HG02981 (cell line): ENCODE measurements at regions not wholly inside any gene's neighbourhood (a gene's known extent, or its start where the extent isn't known, plus 50 kb on each side); places are given as distances from the start of the nearest gene placed in this dataset.

ENCODE experiments used
- ATAC-seq: cut with Tn5 transposase; IDR thresholded peaks from one replicate; pipeline ENCODE4 v1.9.1; 2021; ENCODE audit warnings: mild to moderate bottlenecking, moderate library complexity; ENCODE audit not compliant: unreplicated experiment

GRCh38 chr6:163970846-163971564 is 556.5 kb downstream of the QKI start:
- no peak for ATAC-seq

DNA sequence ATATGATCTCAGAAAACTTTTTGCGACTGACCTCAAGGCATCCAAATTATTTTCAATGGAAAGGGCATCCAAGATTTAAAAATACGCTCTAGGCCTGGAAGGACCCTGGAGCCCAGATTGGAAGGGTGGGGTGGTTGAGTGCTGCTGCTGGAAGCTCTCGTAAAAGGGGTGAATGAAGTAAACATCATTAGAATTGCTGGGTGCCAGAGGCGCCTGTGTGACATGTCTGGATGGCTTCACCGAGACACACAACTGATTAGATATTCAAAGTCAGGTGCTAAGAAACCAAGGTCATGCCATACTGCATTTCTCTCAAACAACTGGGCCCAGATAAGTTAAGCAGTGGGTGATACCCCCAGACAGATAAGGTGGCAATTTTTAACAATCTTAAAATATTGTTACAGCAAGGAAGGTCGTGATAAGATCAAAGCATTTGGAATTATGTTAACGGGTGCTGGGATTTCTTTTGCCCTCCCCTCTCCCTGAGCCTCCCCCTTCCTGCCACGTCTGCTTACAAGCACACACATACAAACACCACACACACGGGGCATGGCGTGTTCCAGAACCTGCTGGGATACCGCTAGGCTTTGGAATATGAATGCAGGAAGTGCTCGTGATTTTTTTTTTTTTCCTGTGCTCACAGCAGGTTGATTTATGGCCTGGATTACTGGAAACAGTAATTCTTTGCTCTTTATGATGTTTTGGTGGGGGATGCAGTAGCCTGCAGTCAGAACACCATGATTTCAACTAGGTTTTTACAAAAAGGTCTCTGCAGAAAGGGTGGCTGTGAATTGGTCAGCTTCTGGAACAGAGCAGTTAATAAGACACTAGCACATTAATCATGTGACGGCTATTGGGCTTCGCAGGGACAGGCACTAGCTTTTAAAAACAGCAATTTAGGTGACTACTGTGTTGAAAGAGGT is 551.2 kb downstream of the QKI start:
- ATAC-seq, result no peak

DNA sequence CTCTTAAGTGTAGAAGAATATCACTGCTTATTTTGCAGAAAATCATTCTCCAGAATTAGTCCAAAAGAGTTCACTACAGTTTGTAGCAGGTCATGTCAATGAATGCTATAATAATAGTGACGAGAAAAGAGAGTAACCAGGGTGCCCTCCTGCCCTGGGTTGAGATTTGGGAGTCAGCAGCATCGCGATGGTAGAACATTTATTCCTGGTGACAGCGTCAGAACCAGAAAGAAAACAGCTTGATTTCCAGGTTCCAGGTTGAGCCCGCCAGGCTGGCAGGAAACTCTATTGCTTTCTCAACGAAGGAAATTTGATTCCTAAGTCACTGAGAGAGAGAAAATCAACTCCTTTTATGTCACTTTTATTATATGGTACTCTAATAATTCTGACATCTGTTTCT is 550.3 kb downstream of the QKI start:
- no peak for ATAC-seq

DNA sequence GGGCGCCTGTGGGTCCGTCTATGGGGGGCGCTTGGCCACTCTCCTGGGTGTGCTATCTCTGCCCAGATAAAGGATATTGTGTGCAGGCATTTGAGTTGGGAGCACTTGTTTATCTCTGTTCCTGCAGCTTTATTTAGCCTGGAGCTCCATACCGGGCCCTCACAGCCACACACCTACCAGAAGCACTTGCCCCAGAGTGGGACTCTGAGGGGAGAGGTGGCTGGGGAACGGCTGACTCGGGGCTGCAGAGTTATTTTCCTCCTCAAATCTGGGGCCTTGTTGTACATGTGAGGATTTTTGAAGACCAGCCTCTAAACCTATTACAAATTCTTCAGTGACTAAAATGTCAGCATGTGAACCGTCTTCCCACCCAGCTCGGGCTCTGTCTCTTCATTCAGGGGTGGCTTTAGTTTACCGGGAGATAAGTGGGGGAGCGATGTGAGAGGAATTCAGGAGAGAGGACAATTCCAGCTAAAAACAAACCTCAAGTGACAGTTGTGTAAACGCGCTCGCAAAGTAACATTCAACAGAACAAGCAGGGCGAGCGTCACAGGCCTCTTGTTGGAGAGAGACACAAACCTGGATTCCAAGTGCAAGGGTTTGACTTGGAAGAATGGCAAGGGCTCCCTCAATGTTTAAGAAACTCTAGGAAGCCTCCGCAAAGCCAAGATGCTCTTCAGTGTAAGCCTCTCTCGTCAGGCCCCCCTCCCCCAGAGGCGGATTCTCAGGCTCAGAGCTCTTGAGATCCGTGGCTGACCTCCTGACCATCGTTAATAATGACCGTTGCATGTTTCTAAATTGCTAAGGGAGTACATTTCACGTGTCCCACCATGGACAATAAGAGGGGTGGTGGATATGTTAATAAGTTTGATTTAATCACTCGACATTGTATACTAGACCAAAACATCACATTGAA is 548.9 kb downstream of the QKI start:
- no peak for ATAC-seq

- ATAC-seq, result no peak
Observed at GRCh38 chr6:163962627-163963117, 548.2 kb downstream of the QKI start.

DNA sequence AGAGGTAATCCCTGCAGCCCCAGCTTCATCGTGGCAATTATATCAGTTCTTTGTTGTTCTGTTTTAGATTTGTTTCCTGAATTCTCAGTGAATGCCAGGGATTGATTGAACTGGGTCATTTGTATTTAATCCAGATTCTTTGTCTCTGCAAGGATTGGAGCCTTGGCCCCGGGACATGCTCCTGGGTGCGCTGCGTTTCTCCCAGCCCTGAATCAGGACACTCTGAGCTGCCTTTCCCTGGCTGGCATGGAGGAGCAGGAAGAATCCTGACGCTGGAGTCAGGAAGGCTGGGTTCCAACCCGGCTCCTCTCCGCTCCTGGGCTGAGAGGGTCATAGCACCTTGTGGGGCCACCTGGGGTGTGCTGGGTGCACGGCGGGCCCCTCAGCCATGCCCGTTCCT is 545.6 kb downstream of the QKI start:
- no peak for ATAC-seq

DNA sequence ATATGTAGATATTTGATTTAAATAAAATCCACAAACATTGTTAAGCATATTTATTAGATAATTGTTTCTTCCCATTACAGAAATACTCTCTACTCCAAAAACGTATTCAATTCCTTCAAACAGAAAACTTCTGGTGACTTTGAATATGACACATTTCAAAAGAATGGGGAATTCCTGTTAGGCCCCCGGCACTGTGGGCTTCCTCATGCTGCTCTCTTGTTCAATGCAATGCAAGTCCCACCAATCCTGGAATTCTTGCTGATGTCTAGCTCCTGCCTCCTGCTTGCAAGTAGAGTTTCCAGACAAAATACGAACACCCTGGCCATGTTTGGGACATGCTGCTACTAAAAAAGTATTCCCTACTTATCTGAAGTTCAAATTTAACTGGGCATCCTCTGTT is 544.1 kb downstream of the QKI start:
- no peak for ATAC-seq

DNA sequence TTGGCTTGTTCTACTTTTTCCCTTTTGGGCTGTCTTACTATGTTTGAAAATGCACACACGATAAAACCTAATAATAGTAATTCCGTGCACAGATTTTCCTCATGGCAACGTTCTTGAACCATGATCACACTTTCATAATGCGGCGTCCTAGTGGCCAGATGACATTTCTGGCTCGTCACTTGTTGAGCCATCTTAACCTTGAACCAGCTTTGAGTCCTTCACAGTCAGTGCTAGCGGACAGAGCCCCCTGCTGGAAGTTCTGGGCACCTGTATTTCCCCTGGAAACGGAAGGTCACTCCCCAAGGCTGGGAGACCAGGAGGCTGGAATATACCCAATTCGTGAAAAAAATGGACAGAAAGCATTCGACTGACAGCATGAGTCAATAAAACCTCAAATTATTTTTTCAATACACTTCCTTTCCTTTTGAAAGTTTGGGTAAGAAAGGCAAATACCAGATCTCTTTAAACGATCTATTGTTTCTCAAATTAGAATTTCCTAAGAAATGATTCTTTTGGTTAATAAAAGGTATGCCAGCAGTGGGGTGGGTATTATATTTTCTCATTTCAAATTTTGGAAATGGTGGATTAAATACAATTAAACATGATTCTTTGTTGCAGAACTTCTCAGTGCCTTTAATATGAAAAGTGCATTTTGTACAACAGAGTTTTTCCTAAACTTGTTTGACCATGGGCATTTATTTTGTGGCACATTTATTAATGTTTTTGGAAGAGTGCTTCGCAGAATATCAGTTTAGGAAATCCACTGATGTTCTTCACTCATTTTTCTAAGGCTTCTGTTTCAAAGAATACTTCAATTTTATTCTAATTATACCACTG is 542.3 kb downstream of the QKI start:
- peak; percentile 99 for ATAC-seq

GRCh38 chr6:163955756-163956155 is 541.2 kb downstream of the QKI start:
- ATAC-seq, result no peak

DNA sequence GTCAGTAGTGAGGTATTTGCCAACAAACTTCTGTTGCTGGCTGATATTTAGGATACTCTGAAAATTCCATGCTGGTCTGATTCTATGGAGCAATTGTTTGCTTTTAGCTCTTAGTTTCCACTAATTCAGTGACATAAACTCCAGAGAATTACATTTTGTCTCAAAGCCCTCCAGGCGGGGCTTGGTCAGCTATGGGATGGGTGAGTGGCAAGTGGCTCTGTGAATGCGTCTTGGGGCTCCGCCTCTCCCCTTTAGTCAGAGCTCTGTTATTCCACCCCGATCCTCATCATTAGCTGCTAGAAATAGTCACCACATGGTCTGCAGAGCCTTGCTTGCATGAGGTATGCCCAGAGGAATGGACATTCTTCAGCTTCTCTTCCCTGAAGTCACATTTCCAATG is 540.6 kb downstream of the QKI start:
- no peak for ATAC-seq

DNA sequence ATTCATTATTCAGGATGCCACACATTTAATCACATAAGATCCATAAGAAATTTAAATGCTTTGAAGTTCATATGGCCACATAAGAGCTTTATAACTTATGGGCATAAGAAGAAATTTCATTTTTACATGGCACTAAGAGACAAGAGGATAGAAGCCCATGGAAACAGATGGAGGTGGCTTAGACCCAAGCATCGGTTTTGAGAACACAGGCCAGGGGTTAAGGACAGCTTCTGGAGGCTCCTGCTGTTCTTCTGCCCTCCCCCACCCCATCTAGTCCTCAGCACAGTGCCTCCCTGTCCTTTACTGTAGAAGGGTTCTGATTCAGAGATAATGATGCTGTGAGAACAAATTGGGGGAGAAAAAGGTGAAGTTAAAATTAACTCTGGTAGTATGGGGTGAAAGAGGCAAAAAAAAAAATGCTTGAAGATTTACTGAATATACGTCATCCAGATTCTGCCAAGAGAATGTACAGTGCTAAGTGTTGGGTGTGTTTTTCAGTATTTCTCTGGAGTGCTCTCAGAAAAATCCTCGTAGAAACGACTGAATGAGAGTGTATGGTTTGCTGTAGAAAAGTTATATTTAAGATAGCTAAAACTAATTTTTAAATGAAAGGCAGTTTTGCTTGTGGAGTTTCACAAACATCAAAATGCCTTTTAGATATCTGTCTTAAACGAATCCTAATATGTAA is 539.7 kb downstream of the QKI start:
- ATAC-seq, result no peak

- no peak for ATAC-seq
Observed at GRCh38 chr6:163952005-163952404, 537.5 kb downstream of the QKI start.

GRCh38 chr6:163951326-163951725 is 536.8 kb downstream of the QKI start:
- ATAC-seq, result no peak

DNA sequence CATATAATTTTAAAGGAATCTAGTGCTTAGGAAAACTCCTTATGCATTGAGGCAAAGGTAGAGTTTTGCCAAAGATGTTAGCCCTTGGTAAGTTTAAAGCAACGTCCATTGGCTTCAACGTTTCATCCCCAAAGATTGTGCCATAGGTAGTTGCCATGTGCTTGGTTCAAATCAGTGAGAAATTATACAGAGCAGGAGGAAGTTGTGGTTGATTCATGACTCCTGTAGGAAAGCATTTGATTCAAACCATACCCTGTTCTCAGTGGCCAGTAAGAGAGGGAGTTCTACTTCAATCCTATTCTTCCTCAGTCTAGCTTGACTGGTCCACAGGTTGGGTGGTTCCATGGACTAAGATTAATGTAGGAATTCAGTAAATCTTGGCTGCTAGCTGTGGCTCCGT is 535.6 kb downstream of the QKI start:
- ATAC-seq, result no peak

- ATAC-seq, result no peak
Observed at GRCh38 chr6:163949431-163949830, 534.9 kb downstream of the QKI start.

GRCh38 chr6:163948250-163948649 is 533.7 kb downstream of the QKI start:
- no peak for ATAC-seq

DNA sequence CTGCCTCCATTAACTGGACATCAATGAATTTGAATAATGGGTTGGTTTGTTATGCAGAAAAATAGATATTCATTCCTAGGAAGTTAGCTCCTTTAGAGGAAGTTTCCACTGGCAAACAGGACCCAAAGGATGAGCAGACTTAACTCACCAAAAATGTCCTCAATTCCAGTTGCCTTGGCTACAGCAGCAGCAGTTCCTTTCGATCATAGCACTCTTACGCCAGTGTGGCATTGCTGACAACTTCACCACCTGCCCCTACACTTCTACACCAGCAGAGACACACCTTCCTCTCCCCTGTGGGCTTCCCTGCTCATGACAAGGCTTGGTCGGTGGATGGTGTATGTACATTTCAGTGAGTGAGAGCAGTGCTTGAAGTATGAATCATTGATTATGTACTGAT is 532.8 kb downstream of the QKI start:
- ATAC-seq, result no peak

- ATAC-seq, result no peak
Observed at GRCh38 chr6:163946437-163946836, 531.9 kb downstream of the QKI start.

- no peak for ATAC-seq
Observed at GRCh38 chr6:163945808-163946207, 531.3 kb downstream of the QKI start.

DNA sequence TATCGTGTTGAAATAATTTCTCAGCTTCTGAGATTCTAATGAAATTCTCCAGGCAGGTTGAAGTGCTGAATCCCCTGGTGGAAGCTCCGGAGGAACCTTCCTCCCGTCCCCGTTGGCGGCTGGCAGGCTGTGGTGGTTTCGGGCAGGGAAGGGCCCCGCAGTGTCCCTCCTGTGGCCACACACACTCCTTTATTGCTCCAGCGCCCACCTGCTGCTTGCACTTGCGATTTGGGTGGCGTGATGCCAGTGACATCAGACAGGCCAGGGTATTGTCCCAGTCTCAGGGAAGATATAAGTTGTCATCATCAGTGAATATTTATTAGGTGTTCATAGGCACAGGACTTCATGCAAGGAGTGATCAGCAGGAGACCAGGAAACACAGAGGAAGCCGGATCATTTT is 530.4 kb downstream of the QKI start:
- ATAC-seq, result no peak
